ENCODE measurements at regions not wholly inside any gene's neighbourhood (a gene's known extent, or its start where the extent isn't known, plus 50 kb on each side); places are given as distances from the start of the nearest gene placed in this dataset.

DNA sequence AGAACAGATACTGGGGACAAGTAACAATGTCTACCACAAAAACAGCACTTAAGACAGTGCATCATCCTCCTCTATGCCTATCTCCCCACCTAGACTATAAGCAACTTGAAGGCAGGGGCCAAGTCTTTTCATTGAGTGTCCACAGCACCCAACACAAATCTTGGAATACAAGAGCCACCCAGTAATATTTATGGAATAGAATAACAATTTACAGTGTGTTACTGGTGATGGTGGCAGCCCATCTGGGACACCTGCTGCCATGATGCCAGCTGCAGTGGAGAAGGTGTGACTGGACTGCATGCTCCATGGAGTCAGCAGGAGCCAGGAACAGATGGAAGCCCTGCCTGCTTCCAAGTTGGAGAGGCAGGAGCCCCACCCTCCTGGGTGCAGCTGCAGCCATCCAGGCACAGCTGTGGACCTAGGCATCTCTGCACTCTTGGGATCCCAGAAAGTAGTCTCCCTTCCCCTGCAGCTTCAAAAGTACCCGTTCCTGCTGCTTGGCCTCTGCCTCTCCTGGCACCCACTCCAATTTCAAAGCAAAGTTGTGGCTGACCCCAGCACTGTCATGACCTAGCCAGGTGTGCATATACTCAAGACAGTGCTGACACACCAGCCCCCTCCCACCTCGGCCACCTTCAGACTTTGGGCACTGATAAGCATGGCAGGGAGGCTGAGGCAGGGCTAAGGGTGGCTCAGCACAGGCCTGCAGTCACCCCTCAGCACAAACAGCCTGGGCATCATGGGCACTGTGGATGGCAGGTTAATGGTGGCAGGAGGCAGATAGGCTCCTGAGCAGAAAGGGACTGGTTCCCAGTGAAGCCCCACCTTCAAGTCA, 94.5 kb downstream of the TPRA1 start:
- TF ChIP-seq FOS (IDR thresholded peaks at IDR 0.05; ENCODE audit: borderline replicate concordance, insufficient read depth, low read length) (no peak), MYC (IDR thresholded peaks at IDR 0.05; ENCODE audit: low read depth, low read length) (no peak), GATA2 (IDR thresholded peaks at IDR 0.05; ENCODE audit: insufficient read depth, insufficient read length, low read depth, low read length) (no peak), JUN (IDR thresholded peaks at IDR 0.05; ENCODE audit: borderline replicate concordance, insufficient read depth, insufficient read length, low read depth) (no peak), EZH2 (IDR thresholded peaks at IDR 0.05; ENCODE audit: borderline replicate concordance, low read depth, low read length, severe bottlenecking) (no peak), POLR2A (IDR thresholded peaks at IDR 0.05; ENCODE audit: low read depth, low read length) (no peak), POLR2AphosphoS5 (IDR thresholded peaks at IDR 0.05; ENCODE audit: insufficient read depth, low read depth, low read length) (no peak)
- TF ChIP-seq, protein P1, sequence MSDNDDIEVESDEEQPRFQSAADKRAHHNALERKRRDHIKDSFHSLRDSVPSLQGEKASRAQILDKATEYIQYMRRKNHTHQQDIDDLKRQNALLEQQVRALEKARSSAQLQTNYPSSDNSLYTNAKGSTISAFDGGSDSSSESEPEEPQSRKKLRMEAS (IDR thresholded peaks at IDR 0.05; ENCODE audit: insufficient read depth, insufficient read length), result no peak
- TF ChIP-seq, protein P2, sequence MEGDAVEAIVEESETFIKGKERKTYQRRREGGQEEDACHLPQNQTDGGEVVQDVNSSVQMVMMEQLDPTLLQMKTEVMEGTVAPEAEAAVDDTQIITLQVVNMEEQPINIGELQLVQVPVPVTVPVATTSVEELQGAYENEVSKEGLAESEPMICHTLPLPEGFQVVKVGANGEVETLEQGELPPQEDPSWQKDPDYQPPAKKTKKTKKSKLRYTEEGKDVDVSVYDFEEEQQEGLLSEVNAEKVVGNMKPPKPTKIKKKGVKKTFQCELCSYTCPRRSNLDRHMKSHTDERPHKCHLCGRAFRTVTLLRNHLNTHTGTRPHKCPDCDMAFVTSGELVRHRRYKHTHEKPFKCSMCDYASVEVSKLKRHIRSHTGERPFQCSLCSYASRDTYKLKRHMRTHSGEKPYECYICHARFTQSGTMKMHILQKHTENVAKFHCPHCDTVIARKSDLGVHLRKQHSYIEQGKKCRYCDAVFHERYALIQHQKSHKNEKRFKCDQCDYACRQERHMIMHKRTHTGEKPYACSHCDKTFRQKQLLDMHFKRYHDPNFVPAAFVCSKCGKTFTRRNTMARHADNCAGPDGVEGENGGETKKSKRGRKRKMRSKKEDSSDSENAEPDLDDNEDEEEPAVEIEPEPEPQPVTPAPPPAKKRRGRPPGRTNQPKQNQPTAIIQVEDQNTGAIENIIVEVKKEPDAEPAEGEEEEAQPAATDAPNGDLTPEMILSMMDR (IDR thresholded peaks at IDR 0.05; ENCODE audit: extremely low read depth in 1 of 2, insufficient read depth in 1 of 2, low read depth in 1 of 2, low read length in 2 of 2), result no peak
- intact Hi-C loops (cut with micrococcal nuclease), result no loop called here

More for the DNA sequence above, 94.5 kb downstream of the TPRA1 start:
- H3K9me1 ChIP-seq (replicated peaks; ENCODE audit: control insufficient read depth, extremely low read depth, insufficient read depth, low read length), result no peaks in the 10 kb centered on the region
- dilution Hi-C loops (cut with MboI; ENCODE audit: extremely low pct_ligation_motif_present, low sequenced_read_pairs), result no loop called here
- H2AFZ ChIP-seq (ENCODE audit: low read depth, low read length), result no peak overlapping the region
- no peak overlapping the region for H3K9ac ChIP-seq (replicated peaks; ENCODE audit: extremely low read depth, insufficient read depth, low read length)
- DNase-seq (ENCODE audit: low read depth, low spot score) (no peak), FAIRE-seq (no peak)
- H3K4me1 ChIP-seq (ENCODE audit: control insufficient read depth, extremely low read depth, insufficient read depth, low read length), result no peaks in the 10 kb centered on the region
- no peaks in the 10 kb centered on the region for H3K79me2 ChIP-seq (ENCODE audit: control insufficient read depth, insufficient read depth, low read length)
- no TSS peak for BruUV-seq (replicated peaks)
- POLR2A ChIA-PET, result no interaction called here
- no peaks in the 10 kb centered on the region for H3K27me3 ChIP-seq (ENCODE audit: control insufficient read depth in 2 of 2, insufficient read depth in 2 of 2, low read length in 2 of 2)
- H3K36me3 ChIP-seq (ENCODE audit: control insufficient read depth in 2 of 2, extremely low read depth in 1 of 2, insufficient read depth in 2 of 2, low read length in 2 of 2), result no peaks in the 10 kb centered on the region
- no peaks in the 10 kb centered on the region for H3K9me3 ChIP-seq (replicated peaks; ENCODE audit: control insufficient read depth, insufficient read depth, low read length)
- H3K27ac ChIP-seq (ENCODE audit: insufficient read depth, low read depth, low read length), result no peak overlapping the region
- no peak overlapping the region for H3K4me3 ChIP-seq (replicated peaks in 1 of 3; ENCODE audit: insufficient read depth in 1 of 3, low read depth in 1 of 3, low read length in 3 of 3)
- H4K20me1 ChIP-seq (replicated peaks; ENCODE audit: control insufficient read depth, extremely low read depth, insufficient read depth, low read length), result no peaks in the 10 kb centered on the region
- CTCF ChIA-PET, result no interaction called here
- H3K4me2 ChIP-seq (ENCODE audit: insufficient read depth, low read length), result no peak overlapping the region

Measured in endothelial cell of umbilical vein (primary cell).